ENCODE measurements at regions not wholly inside any gene's neighbourhood (a gene's known extent, or its start where the extent isn't known, plus 50 kb on each side); places are given as distances from the start of the nearest gene placed in this dataset.

GRCh38 chr6:119557239-119557638 lies 207.7 kb upstream of the MAN1A1 start:
- H3K4me1 ChIP-seq (replicated peaks in 1 of 4; ENCODE audit: control insufficient read depth in 3 of 4, insufficient read depth in 4 of 4, low read length in 3 of 4): no peaks in the 10 kb centered on the region
- no peaks in the 10 kb centered on the region for H3K23me2 ChIP-seq (ENCODE audit: low read depth, low read length)
- H2AK5ac ChIP-seq (ENCODE audit: low read depth, low read length): no peak overlapping the region
- POLR2A ChIA-PET (ENCODE audit: partially characterized antibody): no interaction called here
- no peak overlapping the region for H3K14ac ChIP-seq (ENCODE audit: insufficient read length)
- CTCF ChIA-PET (ENCODE audit: partially characterized antibody): interaction anchor here (1.6 kb wide), 1 partner anchor 12 kb away, joined by 3 read pairs; no protein-coding TSS in a partner anchor
- H3K27ac ChIP-seq (ENCODE audit: low read depth, low read length): no peak overlapping the region
- no peak overlapping the region for H2BK20ac ChIP-seq (ENCODE audit: low read length)
- WGBS, 2 experiments (ENCODE audit: extremely low coverage in 1 of 2, insufficient coverage in 1 of 2, insufficient read length in 1 of 2, insufficient replicate concordance in 2 of 2, low coverage in 1 of 2, low lambda C conversion rate in 2 of 2, missing lambda C conversion rate in 1 of 2): 95% methylated on average over 5 of the region's 5 CpGs; no CpG with 5 or more reads in 1 of the 2 experiments
- H3K9me3 ChIP-seq (ENCODE audit: insufficient read depth in 2 of 2, low read depth in 1 of 2, low read length in 1 of 2): peaks cover 0 to 3% of the 10 kb centered on the region in 2 experiments; a peak in 1 of 4 replicates
- H3K23ac ChIP-seq (ENCODE audit: insufficient read length): no peak overlapping the region
- no peak overlapping the region for H2BK120ac ChIP-seq (replicated peaks; ENCODE audit: low read depth, low read length)
- H3K79me1 ChIP-seq (ENCODE audit: low read depth, low read length): no peaks in the 10 kb centered on the region
- H2AFZ ChIP-seq (ENCODE audit: low read length): no peak overlapping the region
- H3K4me3 ChIP-seq (ENCODE audit: extremely low read depth in 1 of 4, insufficient read depth in 2 of 4, low read depth in 3 of 4, low read length in 4 of 4): no peak overlapping the region
- DNase-seq (ENCODE audit: low read depth in 1 of 2, low spot score in 2 of 2): no peak
- H4K91ac ChIP-seq (replicated peaks; ENCODE audit: insufficient read length, low read length): no peak overlapping the region
- no peak overlapping the region for H3K4ac ChIP-seq (replicated peaks; ENCODE audit: insufficient read length, low read depth, low read length)
- H2BK12ac ChIP-seq (ENCODE audit: low read depth, low read length): no peak overlapping the region
- H4K8ac ChIP-seq (ENCODE audit: extremely low read depth, insufficient read depth, low read length): no peak overlapping the region
- H4K20me1 ChIP-seq (replicated peaks in 1 of 2; ENCODE audit: control insufficient read depth in 1 of 2, insufficient read depth in 2 of 2, low read length in 2 of 2): no peaks in the 10 kb centered on the region
- no peaks in the 10 kb centered on the region for H3K79me2 ChIP-seq (ENCODE audit: control insufficient read depth in 1 of 2, insufficient read depth in 2 of 2, low read length in 2 of 2)
- no peak overlapping the region for H3K9ac ChIP-seq (replicated peaks in 1 of 4; ENCODE audit: extremely low read depth in 1 of 4, low read depth in 3 of 4, low read length in 3 of 4)
- no peaks in the 10 kb centered on the region for H3K27me3 ChIP-seq (replicated peaks in 1 of 4; ENCODE audit: control insufficient read depth in 3 of 4, extremely low read depth in 1 of 4, insufficient read depth in 3 of 4, low read length in 3 of 4)
- no peak overlapping the region for H2BK5ac ChIP-seq (ENCODE audit: low read depth, low read length)
- no peak overlapping the region for H4K5ac ChIP-seq (ENCODE audit: insufficient read length, low read depth, low read length)
- H2BK15ac ChIP-seq (ENCODE audit: low read length): no peak overlapping the region
- H3K18ac ChIP-seq (ENCODE audit: extremely low read depth, low read length): no peak overlapping the region
- no peak overlapping the region for H3K4me2 ChIP-seq (ENCODE audit: insufficient read depth in 1 of 2, low read depth in 2 of 2, low read length in 2 of 2)
- FAIRE-seq: no peak
- H3K56ac ChIP-seq (replicated peaks; ENCODE audit: insufficient read length, low read depth, low read length): no peak overlapping the region
- no peaks in the 10 kb centered on the region; a peak in 1 of 8 replicates for H3K36me3 ChIP-seq (ENCODE audit: control insufficient read depth in 2 of 4, insufficient read depth in 4 of 4, low read length in 3 of 4)
- TF ChIP-seq, protein P1, sequence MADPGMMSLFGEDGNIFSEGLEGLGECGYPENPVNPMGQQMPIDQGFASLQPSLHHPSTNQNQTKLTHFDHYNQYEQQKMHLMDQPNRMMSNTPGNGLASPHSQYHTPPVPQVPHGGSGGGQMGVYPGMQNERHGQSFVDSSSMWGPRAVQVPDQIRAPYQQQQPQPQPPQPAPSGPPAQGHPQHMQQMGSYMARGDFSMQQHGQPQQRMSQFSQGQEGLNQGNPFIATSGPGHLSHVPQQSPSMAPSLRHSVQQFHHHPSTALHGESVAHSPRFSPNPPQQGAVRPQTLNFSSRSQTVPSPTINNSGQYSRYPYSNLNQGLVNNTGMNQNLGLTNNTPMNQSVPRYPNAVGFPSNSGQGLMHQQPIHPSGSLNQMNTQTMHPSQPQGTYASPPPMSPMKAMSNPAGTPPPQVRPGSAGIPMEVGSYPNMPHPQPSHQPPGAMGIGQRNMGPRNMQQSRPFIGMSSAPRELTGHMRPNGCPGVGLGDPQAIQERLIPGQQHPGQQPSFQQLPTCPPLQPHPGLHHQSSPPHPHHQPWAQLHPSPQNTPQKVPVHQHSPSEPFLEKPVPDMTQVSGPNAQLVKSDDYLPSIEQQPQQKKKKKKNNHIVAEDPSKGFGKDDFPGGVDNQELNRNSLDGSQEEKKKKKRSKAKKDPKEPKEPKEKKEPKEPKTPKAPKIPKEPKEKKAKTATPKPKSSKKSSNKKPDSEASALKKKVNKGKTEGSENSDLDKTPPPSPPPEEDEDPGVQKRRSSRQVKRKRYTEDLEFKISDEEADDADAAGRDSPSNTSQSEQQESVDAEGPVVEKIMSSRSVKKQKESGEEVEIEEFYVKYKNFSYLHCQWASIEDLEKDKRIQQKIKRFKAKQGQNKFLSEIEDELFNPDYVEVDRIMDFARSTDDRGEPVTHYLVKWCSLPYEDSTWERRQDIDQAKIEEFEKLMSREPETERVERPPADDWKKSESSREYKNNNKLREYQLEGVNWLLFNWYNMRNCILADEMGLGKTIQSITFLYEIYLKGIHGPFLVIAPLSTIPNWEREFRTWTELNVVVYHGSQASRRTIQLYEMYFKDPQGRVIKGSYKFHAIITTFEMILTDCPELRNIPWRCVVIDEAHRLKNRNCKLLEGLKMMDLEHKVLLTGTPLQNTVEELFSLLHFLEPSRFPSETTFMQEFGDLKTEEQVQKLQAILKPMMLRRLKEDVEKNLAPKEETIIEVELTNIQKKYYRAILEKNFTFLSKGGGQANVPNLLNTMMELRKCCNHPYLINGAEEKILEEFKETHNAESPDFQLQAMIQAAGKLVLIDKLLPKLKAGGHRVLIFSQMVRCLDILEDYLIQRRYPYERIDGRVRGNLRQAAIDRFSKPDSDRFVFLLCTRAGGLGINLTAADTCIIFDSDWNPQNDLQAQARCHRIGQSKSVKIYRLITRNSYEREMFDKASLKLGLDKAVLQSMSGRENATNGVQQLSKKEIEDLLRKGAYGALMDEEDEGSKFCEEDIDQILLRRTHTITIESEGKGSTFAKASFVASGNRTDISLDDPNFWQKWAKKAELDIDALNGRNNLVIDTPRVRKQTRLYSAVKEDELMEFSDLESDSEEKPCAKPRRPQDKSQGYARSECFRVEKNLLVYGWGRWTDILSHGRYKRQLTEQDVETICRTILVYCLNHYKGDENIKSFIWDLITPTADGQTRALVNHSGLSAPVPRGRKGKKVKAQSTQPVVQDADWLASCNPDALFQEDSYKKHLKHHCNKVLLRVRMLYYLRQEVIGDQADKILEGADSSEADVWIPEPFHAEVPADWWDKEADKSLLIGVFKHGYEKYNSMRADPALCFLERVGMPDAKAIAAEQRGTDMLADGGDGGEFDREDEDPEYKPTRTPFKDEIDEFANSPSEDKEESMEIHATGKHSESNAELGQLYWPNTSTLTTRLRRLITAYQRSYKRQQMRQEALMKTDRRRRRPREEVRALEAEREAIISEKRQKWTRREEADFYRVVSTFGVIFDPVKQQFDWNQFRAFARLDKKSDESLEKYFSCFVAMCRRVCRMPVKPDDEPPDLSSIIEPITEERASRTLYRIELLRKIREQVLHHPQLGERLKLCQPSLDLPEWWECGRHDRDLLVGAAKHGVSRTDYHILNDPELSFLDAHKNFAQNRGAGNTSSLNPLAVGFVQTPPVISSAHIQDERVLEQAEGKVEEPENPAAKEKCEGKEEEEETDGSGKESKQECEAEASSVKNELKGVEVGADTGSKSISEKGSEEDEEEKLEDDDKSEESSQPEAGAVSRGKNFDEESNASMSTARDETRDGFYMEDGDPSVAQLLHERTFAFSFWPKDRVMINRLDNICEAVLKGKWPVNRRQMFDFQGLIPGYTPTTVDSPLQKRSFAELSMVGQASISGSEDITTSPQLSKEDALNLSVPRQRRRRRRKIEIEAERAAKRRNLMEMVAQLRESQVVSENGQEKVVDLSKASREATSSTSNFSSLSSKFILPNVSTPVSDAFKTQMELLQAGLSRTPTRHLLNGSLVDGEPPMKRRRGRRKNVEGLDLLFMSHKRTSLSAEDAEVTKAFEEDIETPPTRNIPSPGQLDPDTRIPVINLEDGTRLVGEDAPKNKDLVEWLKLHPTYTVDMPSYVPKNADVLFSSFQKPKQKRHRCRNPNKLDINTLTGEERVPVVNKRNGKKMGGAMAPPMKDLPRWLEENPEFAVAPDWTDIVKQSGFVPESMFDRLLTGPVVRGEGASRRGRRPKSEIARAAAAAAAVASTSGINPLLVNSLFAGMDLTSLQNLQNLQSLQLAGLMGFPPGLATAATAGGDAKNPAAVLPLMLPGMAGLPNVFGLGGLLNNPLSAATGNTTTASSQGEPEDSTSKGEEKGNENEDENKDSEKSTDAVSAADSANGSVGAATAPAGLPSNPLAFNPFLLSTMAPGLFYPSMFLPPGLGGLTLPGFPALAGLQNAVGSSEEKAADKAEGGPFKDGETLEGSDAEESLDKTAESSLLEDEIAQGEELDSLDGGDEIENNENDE (IDR thresholded peaks at IDR 0.05; ENCODE audit: insufficient replicate concordance, low read length): no peak
